Epithelial cell of proximal tubule (primary cell): ENCODE measurements at regions not wholly inside any gene's neighbourhood (a gene's known extent, or its start where the extent isn't known, plus 50 kb on each side); places are given as distances from the start of the nearest gene placed in this dataset.

ENCODE experiments used
- DNase-seq: peaks from one replicate; pipeline ENCODE4 v3.0.0-alpha.2; 2011; ENCODE audit warnings: low read depth
- H3K4me3 ChIP-seq: 2 replicates; pipeline ENCODE4 v1.5.1; 2011; ENCODE audit warnings: low read depth, mild to moderate bottlenecking, low read length
- TF ChIP-seq, protein P1 (sequence below): conservative IDR thresholded peaks from 2 replicates; pipeline ENCODE4 v1.5.1; 2012; ENCODE audit warnings: low read depth, mild to moderate bottlenecking, low read length

GRCh38 chr5:143658956-143659355, 153.0 kb upstream of the HMHB1 start:
- TF ChIP-seq, protein P1, sequence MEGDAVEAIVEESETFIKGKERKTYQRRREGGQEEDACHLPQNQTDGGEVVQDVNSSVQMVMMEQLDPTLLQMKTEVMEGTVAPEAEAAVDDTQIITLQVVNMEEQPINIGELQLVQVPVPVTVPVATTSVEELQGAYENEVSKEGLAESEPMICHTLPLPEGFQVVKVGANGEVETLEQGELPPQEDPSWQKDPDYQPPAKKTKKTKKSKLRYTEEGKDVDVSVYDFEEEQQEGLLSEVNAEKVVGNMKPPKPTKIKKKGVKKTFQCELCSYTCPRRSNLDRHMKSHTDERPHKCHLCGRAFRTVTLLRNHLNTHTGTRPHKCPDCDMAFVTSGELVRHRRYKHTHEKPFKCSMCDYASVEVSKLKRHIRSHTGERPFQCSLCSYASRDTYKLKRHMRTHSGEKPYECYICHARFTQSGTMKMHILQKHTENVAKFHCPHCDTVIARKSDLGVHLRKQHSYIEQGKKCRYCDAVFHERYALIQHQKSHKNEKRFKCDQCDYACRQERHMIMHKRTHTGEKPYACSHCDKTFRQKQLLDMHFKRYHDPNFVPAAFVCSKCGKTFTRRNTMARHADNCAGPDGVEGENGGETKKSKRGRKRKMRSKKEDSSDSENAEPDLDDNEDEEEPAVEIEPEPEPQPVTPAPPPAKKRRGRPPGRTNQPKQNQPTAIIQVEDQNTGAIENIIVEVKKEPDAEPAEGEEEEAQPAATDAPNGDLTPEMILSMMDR: no peak
- DNase-seq: no peak
- no peak overlapping the region for H3K4me3 ChIP-seq

- no peak for DNase-seq
- H3K4me3 ChIP-seq: no peak overlapping the region
- TF ChIP-seq, protein P1: no peak
Measured at GRCh38 chr5:143657647-143658285, 154.2 kb upstream of the HMHB1 start.

- H3K4me3 ChIP-seq: no peak overlapping the region
- TF ChIP-seq, protein P1: no peak
- DNase-seq: no peak
Measured at GRCh38 chr5:143653766-143654282, 158.1 kb upstream of the HMHB1 start.

DNA sequence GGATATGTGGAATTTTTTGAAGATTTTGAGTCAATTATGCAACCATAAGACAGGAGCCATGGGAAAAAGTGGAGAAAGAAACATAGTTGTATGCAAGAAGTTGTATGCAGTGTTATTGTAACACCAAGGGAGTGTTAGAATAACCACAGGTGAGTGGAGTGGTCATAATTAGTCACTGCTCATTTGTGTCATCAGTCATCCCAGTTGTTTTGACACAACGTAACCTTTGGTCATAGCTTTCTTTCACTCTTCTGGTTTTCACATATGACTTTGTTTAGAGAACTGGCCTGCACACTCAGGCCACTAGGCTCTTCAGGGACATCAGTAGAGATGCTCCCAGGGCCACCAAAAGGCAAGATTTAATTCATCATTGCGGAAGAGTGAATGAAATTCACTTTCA, 158.7 kb upstream of the HMHB1 start:
- DNase-seq: no peak
- no peak overlapping the region for H3K4me3 ChIP-seq
- TF ChIP-seq, protein P1: no peak

GRCh38 chr5:143652108-143652700, 159.8 kb upstream of the HMHB1 start:
- no peak for DNase-seq

GRCh38 chr5:143649937-143650621, 161.9 kb upstream of the HMHB1 start:
- TF ChIP-seq, protein P1: no peak
- no peak for DNase-seq
- no peak overlapping the region for H3K4me3 ChIP-seq

More at GRCh38 chr5:143652108-143652700, 159.8 kb upstream of the HMHB1 start:
- H3K4me3 ChIP-seq: no peak overlapping the region
- TF ChIP-seq, protein P1: no peak
